Liver (tissue), 7 donors: ENCODE measurements at regions not wholly inside any gene's neighbourhood (a gene's known extent, or its start where the extent isn't known, plus 50 kb on each side); places are given as distances from the start of the nearest gene placed in this dataset.

ENCODE experiments used
- DNase-seq: peaks from one replicate; pipeline ENCODE4 v3.0.0-alpha.2; 2017; ENCODE audit warnings: low spot score
- H3K27ac ChIP-seq, 2 donors: one replicate each; pipeline ENCODE4 v1.7.0; 2013; ENCODE audit warnings: inconsistent platforms in 2 of 2, low read length in 2 of 2, control low read depth in 1 of 2, low read depth in 1 of 2, mild to moderate bottlenecking in 1 of 2
- H3K27me3 ChIP-seq, 4 donors: one replicate each; pipeline versions ENCODE4 v1.6.1 to v1.7.0; 2013; ENCODE audit warnings: low read length in 3 of 4, inconsistent platforms in 1 of 4, mild to moderate bottlenecking in 1 of 4, moderate library complexity in 1 of 4; ENCODE audit not compliant: control insufficient read depth in 4 of 4, insufficient read depth in 4 of 4
- H3K36me3 ChIP-seq, 4 donors: one replicate each; pipeline versions ENCODE4 v1.6.1 to v1.7.0; 2013; ENCODE audit warnings: low read length in 3 of 4, mild to moderate bottlenecking in 3 of 4, low read depth in 1 of 4, moderate library complexity in 1 of 4; ENCODE audit not compliant: control insufficient read depth in 4 of 4, insufficient read depth in 3 of 4
- H3K4me1 ChIP-seq, 4 donors: one replicate each; pipeline versions ENCODE4 v1.6.1 to v1.7.0; 2013; ENCODE audit warnings: low read length in 3 of 4, mild to moderate bottlenecking in 3 of 4, moderate library complexity in 1 of 4; ENCODE audit not compliant: control insufficient read depth in 4 of 4, insufficient read depth in 4 of 4
- H3K4me3 ChIP-seq, 3 donors: one replicate each; pipeline versions ENCODE4 v1.6.1 to v1.7.0; 2013; ENCODE audit warnings: low read length in 3 of 3, control low read depth in 1 of 3, low read depth in 1 of 3, mild to moderate bottlenecking in 1 of 3
- H3K9ac ChIP-seq, 2 donors: one replicate each; pipeline ENCODE4 v1.7.0; 2013; ENCODE audit warnings: low read length in 2 of 2, mild to moderate bottlenecking in 2 of 2, moderate library complexity in 2 of 2, control low read depth in 1 of 2, low read depth in 1 of 2
- H3K9me3 ChIP-seq, 4 donors: one replicate each; pipeline versions ENCODE4 v1.6.1 to v1.7.0; 2013; ENCODE audit warnings: low read length in 3 of 4; ENCODE audit not compliant: control insufficient read depth in 4 of 4
- FOXA1 ChIP-seq: IDR thresholded peaks from 2 replicates; pipeline ENCODE4 v1.6.1; 2016; ENCODE audit warnings: antibody characterized with exemption
- FOXA2 ChIP-seq: IDR thresholded peaks from 2 replicates; pipeline ENCODE4 v1.6.1; 2016; ENCODE audit warnings: antibody characterized with exemption
- GABPA ChIP-seq, 2 donors: IDR thresholded peaks in 1 of 2; conservative IDR thresholded peaks in 1 of 2; 2 replicates each; pipeline ENCODE4 v1.6.1; 2016; ENCODE audit warnings: antibody characterized with exemption in 2 of 2, mild to moderate bottlenecking in 1 of 2, moderate library complexity in 1 of 2
- HNF4A ChIP-seq, 2 donors: conservative IDR thresholded peaks; 2 replicates each; pipeline ENCODE4 v1.6.1; 2016; ENCODE audit warnings: antibody characterized with exemption in 2 of 2, mild to moderate bottlenecking in 2 of 2
- HNF4G ChIP-seq: IDR thresholded peaks from 2 replicates; pipeline ENCODE4 v1.6.1; 2016; ENCODE audit warnings: antibody characterized with exemption
- JUND ChIP-seq, 2 donors: IDR thresholded peaks; 2 replicates each; pipeline ENCODE4 v1.6.1; 2016; ENCODE audit warnings: antibody characterized with exemption in 2 of 2
- NR2F2 ChIP-seq: IDR thresholded peaks from 2 replicates; pipeline ENCODE4 v1.6.1; 2016; ENCODE audit warnings: antibody characterized with exemption
- RAD21 ChIP-seq, 2 donors: IDR thresholded peaks; 2 replicates each; pipeline ENCODE4 v1.6.1; 2016; ENCODE audit warnings: antibody characterized with exemption in 2 of 2, mild to moderate bottlenecking in 2 of 2
- RXRA ChIP-seq, 2 donors: IDR thresholded peaks; 2 replicates each; pipeline ENCODE4 v1.6.1; 2017 to 2018; ENCODE audit warnings: antibody characterized with exemption in 2 of 2, mild to moderate bottlenecking in 1 of 2
- SP1 ChIP-seq: IDR thresholded peaks from 2 replicates; pipeline ENCODE4 v1.6.1; 2018; ENCODE audit warnings: antibody characterized with exemption, mild to moderate bottlenecking
- TAF1 ChIP-seq: conservative IDR thresholded peaks from 2 replicates; pipeline ENCODE4 v1.6.1; 2016; ENCODE audit warnings: antibody characterized with exemption, mild to moderate bottlenecking
- YY1 ChIP-seq: IDR thresholded peaks from 2 replicates; pipeline ENCODE4 v1.6.1; 2016; ENCODE audit warnings: antibody characterized with exemption, mild to moderate bottlenecking
- WGBS: extraction: QIAGEN DNeasy Blood & Tissue Kit; methylation state at CpG from one replicate; pipeline ENCODE4 v1.1.7; 2013; 5-methylcytosine and 5-hydroxymethylcytosine counted together
- TF ChIP-seq, protein P1 (sequence below): IDR thresholded peaks from 2 replicates; pipeline ENCODE4 v1.6.1; 2016; ENCODE audit warnings: antibody characterized with exemption, mild to moderate bottlenecking
- TF ChIP-seq, protein P2 (sequence below): IDR thresholded peaks from 2 replicates; pipeline ENCODE4 v1.6.1; 2016; ENCODE audit warnings: antibody characterized with exemption
- TF ChIP-seq, protein P3 (sequence below): IDR thresholded peaks from 2 replicates; pipeline ENCODE4 v1.6.1; 2016; ENCODE audit warnings: antibody characterized with exemption
- donor health status: healthy.
- donor health status: healthy.
- donor health status: healthy.
- donor health status: healthy.

DNA sequence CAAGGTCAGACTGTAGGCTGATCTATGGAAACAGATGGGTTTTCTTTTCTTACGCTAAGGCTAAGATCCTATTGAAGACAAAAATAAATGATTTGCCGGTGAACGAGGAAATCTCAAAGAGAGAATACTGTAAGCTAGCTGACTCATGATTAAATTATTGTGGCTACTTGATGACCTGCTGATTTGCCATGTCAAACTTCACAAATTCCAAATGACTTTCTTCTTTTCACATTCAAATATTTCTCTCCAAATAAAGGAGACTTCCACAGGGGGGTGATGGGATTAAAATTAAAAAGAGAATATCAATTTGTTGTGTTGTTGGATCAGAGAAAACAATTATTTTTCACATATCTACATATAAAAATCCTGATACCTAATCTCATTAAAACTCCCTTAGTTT is 860.6 kb upstream of the ZWINT start:
- DNase-seq: no peak
- Histone ChIP-seq H3K36me3 (no peaks in the 10 kb centered on the region), H3K27ac (no peak overlapping the region), H3K9me3 (no peaks in the 10 kb centered on the region), H3K9ac (no peak overlapping the region), H3K27me3 (no peaks in the 10 kb centered on the region), H3K4me3 (no peak overlapping the region), H3K4me1 (no peaks in the 10 kb centered on the region)
- no peak for TF ChIP-seq SP1
- no peak for TF ChIP-seq NR2F2
- TF ChIP-seq, protein P1, sequence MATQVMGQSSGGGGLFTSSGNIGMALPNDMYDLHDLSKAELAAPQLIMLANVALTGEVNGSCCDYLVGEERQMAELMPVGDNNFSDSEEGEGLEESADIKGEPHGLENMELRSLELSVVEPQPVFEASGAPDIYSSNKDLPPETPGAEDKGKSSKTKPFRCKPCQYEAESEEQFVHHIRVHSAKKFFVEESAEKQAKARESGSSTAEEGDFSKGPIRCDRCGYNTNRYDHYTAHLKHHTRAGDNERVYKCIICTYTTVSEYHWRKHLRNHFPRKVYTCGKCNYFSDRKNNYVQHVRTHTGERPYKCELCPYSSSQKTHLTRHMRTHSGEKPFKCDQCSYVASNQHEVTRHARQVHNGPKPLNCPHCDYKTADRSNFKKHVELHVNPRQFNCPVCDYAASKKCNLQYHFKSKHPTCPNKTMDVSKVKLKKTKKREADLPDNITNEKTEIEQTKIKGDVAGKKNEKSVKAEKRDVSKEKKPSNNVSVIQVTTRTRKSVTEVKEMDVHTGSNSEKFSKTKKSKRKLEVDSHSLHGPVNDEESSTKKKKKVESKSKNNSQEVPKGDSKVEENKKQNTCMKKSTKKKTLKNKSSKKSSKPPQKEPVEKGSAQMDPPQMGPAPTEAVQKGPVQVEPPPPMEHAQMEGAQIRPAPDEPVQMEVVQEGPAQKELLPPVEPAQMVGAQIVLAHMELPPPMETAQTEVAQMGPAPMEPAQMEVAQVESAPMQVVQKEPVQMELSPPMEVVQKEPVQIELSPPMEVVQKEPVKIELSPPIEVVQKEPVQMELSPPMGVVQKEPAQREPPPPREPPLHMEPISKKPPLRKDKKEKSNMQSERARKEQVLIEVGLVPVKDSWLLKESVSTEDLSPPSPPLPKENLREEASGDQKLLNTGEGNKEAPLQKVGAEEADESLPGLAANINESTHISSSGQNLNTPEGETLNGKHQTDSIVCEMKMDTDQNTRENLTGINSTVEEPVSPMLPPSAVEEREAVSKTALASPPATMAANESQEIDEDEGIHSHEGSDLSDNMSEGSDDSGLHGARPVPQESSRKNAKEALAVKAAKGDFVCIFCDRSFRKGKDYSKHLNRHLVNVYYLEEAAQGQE: no peak
- TF ChIP-seq RAD21 (IDR thresholded peaks at IDR 0.05): no peak
- TF ChIP-seq, protein P2, sequence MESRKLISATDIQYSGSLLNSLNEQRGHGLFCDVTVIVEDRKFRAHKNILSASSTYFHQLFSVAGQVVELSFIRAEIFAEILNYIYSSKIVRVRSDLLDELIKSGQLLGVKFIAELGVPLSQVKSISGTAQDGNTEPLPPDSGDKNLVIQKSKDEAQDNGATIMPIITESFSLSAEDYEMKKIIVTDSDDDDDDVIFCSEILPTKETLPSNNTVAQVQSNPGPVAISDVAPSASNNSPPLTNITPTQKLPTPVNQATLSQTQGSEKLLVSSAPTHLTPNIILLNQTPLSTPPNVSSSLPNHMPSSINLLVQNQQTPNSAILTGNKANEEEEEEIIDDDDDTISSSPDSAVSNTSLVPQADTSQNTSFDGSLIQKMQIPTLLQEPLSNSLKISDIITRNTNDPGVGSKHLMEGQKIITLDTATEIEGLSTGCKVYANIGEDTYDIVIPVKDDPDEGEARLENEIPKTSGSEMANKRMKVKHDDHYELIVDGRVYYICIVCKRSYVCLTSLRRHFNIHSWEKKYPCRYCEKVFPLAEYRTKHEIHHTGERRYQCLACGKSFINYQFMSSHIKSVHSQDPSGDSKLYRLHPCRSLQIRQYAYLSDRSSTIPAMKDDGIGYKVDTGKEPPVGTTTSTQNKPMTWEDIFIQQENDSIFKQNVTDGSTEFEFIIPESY: no peak
- TF ChIP-seq JUND (IDR thresholded peaks at IDR 0.05): no peak
- no peak for TF ChIP-seq FOXA2
- TF ChIP-seq HNF4G: no peak
- no peak for TF ChIP-seq GABPA (IDR thresholded peaks at IDR 0.05 in 1 of 2, conservative IDR thresholded peaks at IDR 0.05 in 1 of 2)
- TF ChIP-seq YY1: no peak
- no peak for TF ChIP-seq RXRA (IDR thresholded peaks at IDR 0.05)
- TF ChIP-seq TAF1: no peak
- no peak for TF ChIP-seq HNF4A (conservative IDR thresholded peaks at IDR 0.05)
- no peak for TF ChIP-seq FOXA1
- TF ChIP-seq, protein P3, sequence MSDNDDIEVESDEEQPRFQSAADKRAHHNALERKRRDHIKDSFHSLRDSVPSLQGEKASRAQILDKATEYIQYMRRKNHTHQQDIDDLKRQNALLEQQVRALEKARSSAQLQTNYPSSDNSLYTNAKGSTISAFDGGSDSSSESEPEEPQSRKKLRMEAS: no peak
- 61% methylated on average over 3 of the region's 3 CpGs for WGBS

DNA sequence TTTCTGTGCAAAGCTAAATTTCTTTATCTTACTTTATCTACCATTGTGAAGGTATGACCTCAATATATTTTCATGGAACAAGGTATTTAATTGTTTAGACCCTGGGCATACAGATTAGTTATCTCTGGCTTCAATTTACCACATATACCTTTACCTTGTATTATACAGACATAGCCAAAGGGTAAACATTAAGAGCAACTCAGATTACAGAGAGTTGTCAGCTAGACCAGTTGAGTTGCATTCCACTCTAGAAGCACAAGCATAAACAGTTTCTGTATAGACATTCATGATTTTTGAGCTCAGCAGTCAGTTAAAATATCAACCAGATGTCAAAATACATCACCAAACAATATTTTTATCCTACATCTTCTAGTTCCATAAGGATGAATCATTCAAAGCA is 857.3 kb upstream of the ZWINT start:
- no peak overlapping the region for H3K27ac ChIP-seq
- no peaks in the 10 kb centered on the region for H3K9me3 ChIP-seq
- TF ChIP-seq, protein P1: no peak
- TF ChIP-seq, protein P2: no peak
- TF ChIP-seq HNF4G (no peak), GABPA (IDR thresholded peaks at IDR 0.05 in 1 of 2, conservative IDR thresholded peaks at IDR 0.05 in 1 of 2) (no peak), NR2F2 (no peak)
- no peaks in the 10 kb centered on the region for H3K36me3 ChIP-seq
- H3K9ac ChIP-seq: no peak overlapping the region
- DNase-seq: no peak
- H3K27me3 ChIP-seq: no peaks in the 10 kb centered on the region
- no peak overlapping the region for H3K4me3 ChIP-seq
- H3K4me1 ChIP-seq: no peaks in the 10 kb centered on the region
